ENCODE measurements at regions not wholly inside any gene's neighbourhood (a gene's known extent, or its start where the extent isn't known, plus 50 kb on each side); places are given as distances from the start of the nearest gene placed in this dataset.

- TF ChIP-seq CTCF (IDR thresholded peaks at IDR 0.05; ENCODE audit: poor library complexity, severe bottlenecking) (peak; percentile 30), POLR2AphosphoS5 (IDR thresholded peaks at IDR 0.05) (no peak), EP300 (conservative IDR thresholded peaks at IDR 0.05; ENCODE audit: poor library complexity, severe bottlenecking) (no peak), EZH2 (IDR thresholded peaks at IDR 0.05; ENCODE audit: borderline replicate concordance, insufficient read depth, low read length, poor library complexity, severe bottlenecking) (no peak), TAF1 (IDR thresholded peaks at IDR 0.05; ENCODE audit: low read depth) (no peak), MXI1 (conservative IDR thresholded peaks at IDR 0.05; ENCODE audit: poor library complexity, severe bottlenecking) (no peak), REST (IDR thresholded peaks at IDR 0.05; ENCODE audit: borderline replicate concordance) (no peak), SMC3 (conservative IDR thresholded peaks at IDR 0.05; ENCODE audit: poor library complexity) (no peak)
Observed at GRCh38 chr7:10128748-10129147, 844.9 kb upstream of the PHF14 start.

Measured in neural cell (in vitro differentiated cells).